ENCODE measurements at regions not wholly inside any gene's neighbourhood (a gene's known extent, or its start where the extent isn't known, plus 50 kb on each side); places are given as distances from the start of the nearest gene placed in this dataset.

GRCh38 chr7:17406738-17407137 lies 108.3 kb downstream of the AHR start:
- H3K36me3 ChIP-seq, result no peaks in the 10 kb centered on the region
- H3K27ac ChIP-seq, result no peak overlapping the region
- no peak for DNase-seq
- no peaks in the 10 kb centered on the region for H3K9me3 ChIP-seq
- peaks cover 6 to 42% of the 10 kb centered on the region in 2 donors for H3K4me1 ChIP-seq
- H3K27me3 ChIP-seq, result no peaks in the 10 kb centered on the region
- ATAC-seq, result no peak
- intact Hi-C loops (cut with DNase I), result no loop called here
- no peak overlapping the region for H3K4me3 ChIP-seq
- TF ChIP-seq, protein P1, sequence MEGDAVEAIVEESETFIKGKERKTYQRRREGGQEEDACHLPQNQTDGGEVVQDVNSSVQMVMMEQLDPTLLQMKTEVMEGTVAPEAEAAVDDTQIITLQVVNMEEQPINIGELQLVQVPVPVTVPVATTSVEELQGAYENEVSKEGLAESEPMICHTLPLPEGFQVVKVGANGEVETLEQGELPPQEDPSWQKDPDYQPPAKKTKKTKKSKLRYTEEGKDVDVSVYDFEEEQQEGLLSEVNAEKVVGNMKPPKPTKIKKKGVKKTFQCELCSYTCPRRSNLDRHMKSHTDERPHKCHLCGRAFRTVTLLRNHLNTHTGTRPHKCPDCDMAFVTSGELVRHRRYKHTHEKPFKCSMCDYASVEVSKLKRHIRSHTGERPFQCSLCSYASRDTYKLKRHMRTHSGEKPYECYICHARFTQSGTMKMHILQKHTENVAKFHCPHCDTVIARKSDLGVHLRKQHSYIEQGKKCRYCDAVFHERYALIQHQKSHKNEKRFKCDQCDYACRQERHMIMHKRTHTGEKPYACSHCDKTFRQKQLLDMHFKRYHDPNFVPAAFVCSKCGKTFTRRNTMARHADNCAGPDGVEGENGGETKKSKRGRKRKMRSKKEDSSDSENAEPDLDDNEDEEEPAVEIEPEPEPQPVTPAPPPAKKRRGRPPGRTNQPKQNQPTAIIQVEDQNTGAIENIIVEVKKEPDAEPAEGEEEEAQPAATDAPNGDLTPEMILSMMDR (IDR thresholded peaks at IDR 0.05), result no peak

DNA sequence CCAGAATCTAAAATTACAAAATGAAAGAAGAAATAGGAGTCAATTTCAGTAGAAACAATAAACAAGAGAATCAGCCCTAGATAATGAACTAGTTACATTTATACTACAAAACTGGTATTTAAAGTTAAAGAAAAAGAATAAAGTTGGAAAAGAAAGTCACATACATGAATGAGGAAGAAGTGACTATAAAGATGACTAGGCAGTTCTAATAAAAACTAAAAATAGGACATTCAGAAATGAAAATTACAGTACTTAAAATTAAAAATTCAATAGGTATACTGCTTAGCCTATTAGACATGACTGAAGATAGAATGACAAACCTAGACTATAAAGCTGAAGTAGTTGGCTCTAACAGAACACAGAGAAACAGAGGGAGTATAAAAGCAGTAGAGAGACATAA lies 108.8 kb downstream of the AHR start:
- intact Hi-C loops (cut with DNase I), result no loop called here
- no peak for ATAC-seq
- TF ChIP-seq, protein P1 (IDR thresholded peaks at IDR 0.05), result no peak

GRCh38 chr7:17408245-17408903 lies 109.9 kb downstream of the AHR start:
- TF ChIP-seq, protein P1 (IDR thresholded peaks at IDR 0.05), result no peak
- intact Hi-C loops (cut with DNase I), result no loop called here
- ATAC-seq (peak; percentile 98), DNase-seq (peak in 1 of 4 donors; percentile 75)
- no peak overlapping the region for H3K4me3 ChIP-seq
- H3K27ac ChIP-seq, result peak overlapping the region; percentile 19 to 37
- no peaks in the 10 kb centered on the region for H3K27me3 ChIP-seq
- no peaks in the 10 kb centered on the region for H3K9me3 ChIP-seq
- H3K4me1 ChIP-seq, result peaks cover 6 to 33% of the 10 kb centered on the region in 2 donors
- H3K36me3 ChIP-seq, result no peaks in the 10 kb centered on the region

More for the DNA sequence above, 108.8 kb downstream of the AHR start:
- H3K27me3 ChIP-seq, result no peaks in the 10 kb centered on the region
- no peaks in the 10 kb centered on the region for H3K36me3 ChIP-seq
- DNase-seq, result no peak
- no peak overlapping the region for H3K4me3 ChIP-seq
- no peak overlapping the region for H3K27ac ChIP-seq
- H3K4me1 ChIP-seq, result peaks cover 6 to 39% of the 10 kb centered on the region in 2 donors
- H3K9me3 ChIP-seq, result no peaks in the 10 kb centered on the region

GRCh38 chr7:17408904-17409290 lies 110.4 kb downstream of the AHR start:
- TF ChIP-seq, protein P1 (IDR thresholded peaks at IDR 0.05), result no peak
- Histone ChIP-seq H3K4me3 (no peak overlapping the region), H3K27me3 (no peaks in the 10 kb centered on the region), H3K9me3 (no peaks in the 10 kb centered on the region), H3K27ac (peak overlapping the region in 1 of 2 donors; percentile 37), H3K4me1 (peaks cover 6 to 33% of the 10 kb centered on the region in 2 donors), H3K36me3 (no peaks in the 10 kb centered on the region)
- no peak for ATAC-seq
- intact Hi-C loops (cut with DNase I), result no loop called here
- DNase-seq, result no peak

GRCh38 chr7:17411922-17412321 lies 113.5 kb downstream of the AHR start:
- no peaks in the 10 kb centered on the region for H3K36me3 ChIP-seq
- H3K27me3 ChIP-seq, result no peaks in the 10 kb centered on the region
- H3K27ac ChIP-seq, result no peak overlapping the region
- peaks cover 1 to 19% of the 10 kb centered on the region in 2 donors for H3K4me1 ChIP-seq
- ATAC-seq (no peak), DNase-seq (no peak)
- H3K4me3 ChIP-seq, result no peak overlapping the region
- H3K9me3 ChIP-seq, result no peaks in the 10 kb centered on the region
- intact Hi-C loops (cut with DNase I), result no loop called here
- TF ChIP-seq, protein P1 (IDR thresholded peaks at IDR 0.05), result no peak

All from left lung (tissue), 4 donors.